ENCODE measurements at regions not wholly inside any gene's neighbourhood (a gene's known extent, or its start where the extent isn't known, plus 50 kb on each side); places are given as distances from the start of the nearest gene placed in this dataset.

DNA sequence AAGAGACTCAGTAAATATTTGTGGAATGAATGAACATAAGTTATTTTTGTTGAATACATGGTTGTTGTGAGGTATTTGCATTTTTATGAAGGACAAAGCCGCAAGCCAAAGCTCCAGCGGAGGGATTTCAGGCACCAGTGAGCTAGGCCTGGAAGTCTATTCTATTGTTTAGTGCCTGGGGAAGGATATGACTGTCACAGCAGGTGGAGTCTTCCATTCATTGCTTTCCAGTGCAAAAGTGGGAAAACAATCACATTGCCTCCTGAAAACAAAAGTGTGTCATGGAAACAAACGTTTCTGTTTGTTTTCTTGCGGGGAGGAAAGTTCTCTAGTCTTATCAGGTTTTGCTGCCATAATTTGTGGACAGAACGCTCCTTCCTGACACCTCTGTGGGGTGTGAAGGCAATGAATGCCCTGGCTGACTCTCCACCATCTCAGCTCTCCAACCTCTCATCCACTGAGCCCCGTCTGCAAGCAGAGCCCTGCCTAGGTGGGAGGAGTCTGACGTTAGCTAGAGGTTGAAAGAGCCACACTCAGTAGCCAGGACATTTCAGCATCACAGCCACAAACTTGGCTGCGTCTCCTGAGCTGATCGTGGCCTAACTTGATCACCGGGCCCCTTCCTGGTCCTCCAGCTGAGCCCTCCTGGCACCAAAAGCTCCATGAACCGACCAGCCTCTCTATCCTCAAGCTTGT, 739.1 kb downstream of the MATN1 start (continued):
- TF ChIP-seq, protein P1, sequence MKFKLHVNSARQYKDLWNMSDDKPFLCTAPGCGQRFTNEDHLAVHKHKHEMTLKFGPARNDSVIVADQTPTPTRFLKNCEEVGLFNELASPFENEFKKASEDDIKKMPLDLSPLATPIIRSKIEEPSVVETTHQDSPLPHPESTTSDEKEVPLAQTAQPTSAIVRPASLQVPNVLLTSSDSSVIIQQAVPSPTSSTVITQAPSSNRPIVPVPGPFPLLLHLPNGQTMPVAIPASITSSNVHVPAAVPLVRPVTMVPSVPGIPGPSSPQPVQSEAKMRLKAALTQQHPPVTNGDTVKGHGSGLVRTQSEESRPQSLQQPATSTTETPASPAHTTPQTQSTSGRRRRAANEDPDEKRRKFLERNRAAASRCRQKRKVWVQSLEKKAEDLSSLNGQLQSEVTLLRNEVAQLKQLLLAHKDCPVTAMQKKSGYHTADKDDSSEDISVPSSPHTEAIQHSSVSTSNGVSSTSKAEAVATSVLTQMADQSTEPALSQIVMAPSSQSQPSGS (CRISPR knock-in tag; IDR thresholded peaks at IDR 0.05) = no peak
- TF ChIP-seq ZNF564 (CRISPR knock-in tag; IDR thresholded peaks at IDR 0.05) (no peak), ZNF687 (CRISPR knock-in tag; IDR thresholded peaks at IDR 0.05) (no peak), ZNF691 (CRISPR knock-in tag; IDR thresholded peaks at IDR 0.05; ENCODE audit: borderline replicate concordance, low read depth) (no peak), SMAD9 (CRISPR knock-in tag; IDR thresholded peaks at IDR 0.05) (no peak), TOPORS (CRISPR knock-in tag; IDR thresholded peaks at IDR 0.05) (no peak), MYPOP (CRISPR knock-in tag; IDR thresholded peaks at IDR 0.05) (no peak), ZNF34 (CRISPR knock-in tag; IDR thresholded peaks at IDR 0.05; ENCODE audit: borderline replicate concordance) (no peak), KLF6 (CRISPR knock-in tag; IDR thresholded peaks at IDR 0.05) (no peak), CENPX (CRISPR knock-in tag; IDR thresholded peaks at IDR 0.05) (no peak)
